CD4-positive, alpha-beta T cell treated with Interleukin-4 for 4 hours (primary cell): ENCODE measurements at regions not wholly inside any gene's neighbourhood (a gene's known extent, or its start where the extent isn't known, plus 50 kb on each side); places are given as distances from the start of the nearest gene placed in this dataset.

Source experiments
- DNase-seq: peaks from one replicate; pipeline ENCODE4 v3.0.0-alpha.2; 2020

GRCh38 chr12:28601570-28602058 is 411.4 kb downstream of the CCDC91 start:
- no peak for DNase-seq

DNA sequence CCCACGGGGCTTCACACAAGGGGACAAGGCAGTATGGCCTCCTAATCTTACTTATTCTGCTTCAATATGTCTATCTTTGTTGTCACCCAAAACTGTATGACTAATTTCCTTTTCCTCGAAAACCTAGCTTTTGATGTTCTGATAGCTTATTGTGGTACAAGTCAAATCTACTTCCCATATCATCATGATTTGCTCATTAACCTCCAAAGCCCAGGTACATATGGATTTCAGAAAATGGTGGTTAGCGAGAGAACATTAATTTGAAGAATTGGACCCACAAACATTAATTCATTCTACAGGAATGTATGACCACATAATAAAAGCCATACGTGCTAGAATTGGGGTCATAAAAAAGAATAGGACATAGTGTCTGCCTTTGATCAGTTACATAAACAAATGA is 412.5 kb downstream of the CCDC91 start:
- no peak for DNase-seq

- no peak for DNase-seq
Observed at GRCh38 chr12:28603239-28603638, 413.0 kb downstream of the CCDC91 start.

- DNase-seq: no peak
Observed at GRCh38 chr12:28603801-28604200, 413.5 kb downstream of the CCDC91 start.

GRCh38 chr12:28604240-28604639 is 414.0 kb downstream of the CCDC91 start:
- no peak for DNase-seq

GRCh38 chr12:28606967-28607557 is 416.8 kb downstream of the CCDC91 start:
- no peak for DNase-seq

GRCh38 chr12:28610401-28611114 is 420.3 kb downstream of the CCDC91 start:
- DNase-seq: no peak

DNA sequence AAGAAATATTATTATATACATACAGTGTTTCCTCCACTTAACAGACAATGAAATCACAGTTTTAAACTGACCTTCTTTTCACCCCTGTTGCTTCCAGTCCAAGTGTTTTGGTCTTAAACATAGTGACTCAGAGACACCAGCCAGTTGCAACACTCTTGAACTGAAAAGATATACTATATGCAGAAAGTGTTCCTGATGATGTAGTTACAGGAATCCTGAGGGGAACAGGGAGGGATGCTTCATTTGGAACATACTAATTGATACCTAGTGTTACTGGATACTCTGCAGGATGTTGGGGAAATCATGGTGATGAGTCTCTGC is 420.8 kb downstream of the CCDC91 start:
- DNase-seq: no peak

- no peak for DNase-seq
Observed at GRCh38 chr12:28611449-28611848, 421.2 kb downstream of the CCDC91 start.

- DNase-seq: no peak
Observed at GRCh38 chr12:28618171-28618570, 427.9 kb downstream of the CCDC91 start.

- no peak for DNase-seq
Observed at GRCh38 chr12:28618772-28619171, 428.5 kb downstream of the CCDC91 start.

DNA sequence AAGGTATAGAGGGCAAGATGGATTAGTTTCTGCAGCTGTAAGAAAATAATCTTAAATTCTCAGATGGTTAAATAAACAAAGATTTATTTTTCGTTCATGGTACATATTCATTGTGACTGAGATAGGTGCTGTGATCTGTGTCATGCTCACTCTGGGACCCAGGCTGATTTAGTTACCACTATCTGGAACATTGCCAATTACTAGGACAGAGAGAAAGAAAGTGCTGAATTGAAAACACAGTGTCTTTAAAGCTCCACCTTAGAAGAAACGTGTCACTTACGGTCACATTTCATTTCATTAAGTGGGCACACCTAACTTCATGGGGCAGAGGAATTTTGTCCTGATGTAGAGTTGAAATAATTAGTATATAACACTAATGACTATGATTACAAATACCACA is 430.0 kb downstream of the CCDC91 start:
- no peak for DNase-seq

- DNase-seq: no peak
Observed at GRCh38 chr12:28622406-28622805, 432.1 kb downstream of the CCDC91 start.

DNA sequence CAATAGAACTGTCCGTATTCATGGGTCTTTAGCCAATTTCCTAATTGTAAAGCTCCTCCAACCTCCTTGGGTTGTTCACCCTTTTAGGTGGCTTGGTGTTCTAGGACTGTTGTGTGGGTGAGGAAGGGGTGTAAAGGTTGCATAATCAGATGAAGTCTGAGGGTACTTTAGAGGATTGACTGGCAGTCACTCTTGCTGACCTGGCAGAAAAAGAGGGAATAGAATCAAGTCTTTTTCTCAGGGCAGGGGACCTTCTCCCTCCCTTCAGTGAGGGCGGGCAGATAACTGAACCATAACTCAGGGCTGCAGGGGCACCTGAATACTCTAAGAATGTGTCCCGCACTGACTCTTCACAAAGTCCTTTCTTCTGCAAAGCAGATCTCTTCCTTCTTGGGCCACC is 436.2 kb downstream of the CCDC91 start:
- DNase-seq: no peak

DNA sequence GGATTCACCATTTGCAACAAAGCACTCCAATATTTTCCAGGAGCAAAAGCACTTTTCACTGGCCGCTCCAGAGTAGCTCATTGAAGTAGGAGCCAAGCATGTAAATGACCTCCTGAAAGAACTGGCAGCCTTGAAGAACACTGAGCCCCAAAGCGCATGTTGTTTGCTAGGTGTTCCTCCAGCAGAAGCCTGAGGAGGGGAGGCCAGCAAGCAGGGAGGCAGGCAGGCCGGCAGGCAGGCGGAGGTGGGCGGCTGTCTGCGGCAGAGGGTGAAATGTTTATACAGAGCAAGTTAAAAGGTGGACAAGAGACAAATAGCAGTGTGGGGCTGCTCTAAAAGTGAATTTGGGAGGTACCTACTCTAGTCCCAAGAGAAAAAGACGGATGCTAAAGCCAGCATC is 439.4 kb downstream of the CCDC91 start:
- no peak for DNase-seq

DNA sequence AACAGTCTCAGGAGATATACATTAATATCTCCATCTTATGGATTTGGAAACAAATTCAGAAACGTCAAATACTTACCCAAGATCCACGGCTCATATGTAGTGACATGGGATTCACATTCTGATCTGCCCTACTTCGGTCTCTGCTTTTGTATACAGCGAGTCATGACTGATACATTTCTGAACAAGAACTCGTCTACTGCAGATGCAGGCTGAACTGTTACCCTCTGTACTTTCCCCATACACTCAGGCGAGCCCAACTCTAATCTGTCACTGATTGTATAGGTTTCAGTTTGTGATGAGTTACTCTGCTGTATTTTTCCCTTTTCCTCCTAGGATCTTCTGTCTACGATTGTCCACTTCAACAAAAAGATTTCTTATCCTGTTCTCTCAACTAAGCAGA is 441.6 kb downstream of the CCDC91 start:
- no peak for DNase-seq

DNA sequence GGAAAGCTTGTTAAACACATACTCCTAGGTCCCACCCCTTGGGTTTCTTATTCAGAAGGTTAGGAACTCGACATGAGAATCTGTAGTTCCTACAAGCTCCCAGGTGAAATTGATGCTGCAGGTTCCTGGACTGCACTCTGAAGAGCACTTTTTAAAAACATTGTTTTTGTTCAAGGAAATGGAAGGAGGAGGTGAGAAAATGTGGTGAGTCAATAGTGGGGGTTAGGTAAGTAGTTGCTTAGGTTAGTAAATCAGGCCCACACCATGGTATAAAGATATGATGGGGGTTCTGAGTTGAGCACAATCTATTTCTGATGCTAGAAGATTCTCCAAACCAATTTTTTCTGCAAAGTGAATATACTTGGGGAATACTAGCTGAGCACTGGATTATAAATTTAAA is 450.3 kb downstream of the CCDC91 start:
- no peak for DNase-seq

GRCh38 chr12:28645436-28645835 is 455.2 kb downstream of the CCDC91 start:
- DNase-seq: no peak

GRCh38 chr12:28645891-28646290 is 455.6 kb downstream of the CCDC91 start:
- no peak for DNase-seq

- DNase-seq: no peak
Observed at GRCh38 chr12:28650906-28651305, 460.6 kb downstream of the CCDC91 start.

- DNase-seq: no peak
Observed at GRCh38 chr12:28652239-28652638, 462.0 kb downstream of the CCDC91 start.

GRCh38 chr12:28681980-28682379 is 467.1 kb upstream of the FAR2 start:
- no peak for DNase-seq

DNA sequence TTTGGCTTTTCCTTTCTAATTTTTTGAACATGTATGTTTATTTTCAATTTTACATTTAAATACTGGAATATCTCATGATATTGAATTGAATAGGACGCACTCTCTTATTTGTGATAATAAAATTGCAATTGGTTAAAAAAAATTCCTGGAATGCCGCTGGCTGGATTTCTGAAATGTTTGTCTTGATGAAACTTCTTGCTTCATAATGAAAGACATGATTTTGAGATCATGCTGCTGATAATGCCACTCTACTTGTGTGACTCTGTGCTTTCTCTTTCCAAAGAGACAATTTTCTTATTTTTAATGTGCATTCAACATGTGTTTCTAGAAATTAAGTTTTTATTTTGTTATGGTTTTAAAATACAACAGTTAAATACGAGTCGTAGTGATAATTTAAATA is 465.7 kb upstream of the FAR2 start:
- no peak for DNase-seq

GRCh38 chr12:28689398-28690175 is 459.5 kb upstream of the FAR2 start:
- no peak for DNase-seq
